ENCODE measurements at regions not wholly inside any gene's neighbourhood (a gene's known extent, or its start where the extent isn't known, plus 50 kb on each side); places are given as distances from the start of the nearest gene placed in this dataset.

DNA sequence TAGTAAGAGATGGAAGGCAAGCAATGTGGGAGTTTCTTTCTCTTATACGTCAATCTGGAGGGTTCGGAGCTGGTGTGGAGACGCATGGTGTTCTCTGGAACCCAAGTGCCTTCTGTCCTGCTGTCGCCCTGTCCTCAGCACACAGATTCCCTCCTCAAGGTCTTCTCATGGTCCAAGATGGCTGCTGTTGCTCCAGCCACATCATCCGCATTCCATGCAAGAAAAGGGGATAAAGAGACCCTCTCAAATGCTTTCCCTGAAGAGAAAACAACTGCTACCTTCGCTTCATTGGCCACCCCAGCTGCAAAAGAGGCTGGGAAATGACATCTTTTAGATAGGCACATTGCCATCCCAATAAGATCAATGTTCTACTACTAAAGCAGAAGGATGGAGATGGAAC lies 151.2 kb downstream of the ANKRD60 start:
- TF ChIP-seq, protein P1, sequence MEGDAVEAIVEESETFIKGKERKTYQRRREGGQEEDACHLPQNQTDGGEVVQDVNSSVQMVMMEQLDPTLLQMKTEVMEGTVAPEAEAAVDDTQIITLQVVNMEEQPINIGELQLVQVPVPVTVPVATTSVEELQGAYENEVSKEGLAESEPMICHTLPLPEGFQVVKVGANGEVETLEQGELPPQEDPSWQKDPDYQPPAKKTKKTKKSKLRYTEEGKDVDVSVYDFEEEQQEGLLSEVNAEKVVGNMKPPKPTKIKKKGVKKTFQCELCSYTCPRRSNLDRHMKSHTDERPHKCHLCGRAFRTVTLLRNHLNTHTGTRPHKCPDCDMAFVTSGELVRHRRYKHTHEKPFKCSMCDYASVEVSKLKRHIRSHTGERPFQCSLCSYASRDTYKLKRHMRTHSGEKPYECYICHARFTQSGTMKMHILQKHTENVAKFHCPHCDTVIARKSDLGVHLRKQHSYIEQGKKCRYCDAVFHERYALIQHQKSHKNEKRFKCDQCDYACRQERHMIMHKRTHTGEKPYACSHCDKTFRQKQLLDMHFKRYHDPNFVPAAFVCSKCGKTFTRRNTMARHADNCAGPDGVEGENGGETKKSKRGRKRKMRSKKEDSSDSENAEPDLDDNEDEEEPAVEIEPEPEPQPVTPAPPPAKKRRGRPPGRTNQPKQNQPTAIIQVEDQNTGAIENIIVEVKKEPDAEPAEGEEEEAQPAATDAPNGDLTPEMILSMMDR (IDR thresholded peaks at IDR 0.05; ENCODE audit: low read depth, low read length) = no peak
- no peak for DNase-seq (ENCODE audit: extremely low read depth, low read depth)

DNA sequence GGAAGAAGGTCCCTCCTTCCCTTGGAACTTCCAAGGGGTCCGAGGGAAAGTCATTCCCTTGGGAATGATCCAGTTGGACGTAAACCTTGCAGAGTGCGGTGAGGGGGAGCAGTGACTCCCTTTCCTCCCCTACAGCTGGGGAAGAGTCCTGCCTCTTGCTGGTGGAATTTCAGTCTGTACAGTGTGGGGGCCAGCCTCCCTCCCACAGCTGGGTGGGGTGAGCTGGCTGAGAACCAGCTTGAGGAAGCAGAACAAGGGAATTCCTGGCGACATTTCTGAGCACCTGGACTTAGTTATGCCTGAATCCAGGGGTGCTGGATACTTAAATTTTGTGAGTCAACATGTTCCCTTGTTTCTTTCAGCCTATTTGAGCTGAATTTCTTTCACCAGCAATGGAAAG lies 152.0 kb downstream of the ANKRD60 start:
- DNase-seq (ENCODE audit: extremely low read depth, low read depth) = no peak

DNA sequence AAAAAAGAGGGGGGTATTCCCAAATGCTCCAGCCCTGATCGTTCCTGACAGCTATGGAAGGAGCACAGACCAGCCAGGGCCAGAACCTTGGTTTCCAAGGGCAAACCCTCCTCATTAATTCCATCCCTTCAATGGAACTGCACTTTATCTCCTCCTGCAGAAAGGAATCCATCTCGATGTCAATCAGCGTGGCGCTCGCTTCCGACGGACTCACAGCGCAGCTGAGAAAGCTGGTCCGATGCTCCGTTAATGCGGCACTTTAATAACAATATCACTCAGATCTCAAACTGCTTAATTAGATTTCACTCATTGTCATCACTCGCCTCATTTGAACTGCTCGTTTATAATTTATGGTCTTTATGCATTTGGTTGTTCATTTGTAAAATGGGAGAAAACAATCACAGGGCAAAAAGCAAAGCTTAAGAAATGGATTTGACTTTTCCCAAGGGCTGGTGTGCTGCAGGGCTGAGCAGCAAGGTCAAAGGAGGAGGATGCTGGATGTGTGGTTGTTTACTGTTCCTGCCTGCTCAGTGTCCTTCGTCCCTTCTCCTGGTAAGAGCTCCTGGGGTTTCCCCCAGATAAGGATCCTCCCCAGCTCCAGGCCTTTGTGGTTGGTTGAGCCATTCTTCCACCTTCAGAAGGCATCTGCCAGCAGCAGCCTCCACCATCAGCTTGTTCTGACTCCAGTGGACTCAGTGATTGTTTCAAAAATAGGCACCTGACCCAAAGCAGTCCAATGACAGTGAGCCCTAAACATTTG lies 152.7 kb downstream of the ANKRD60 start:
- DNase-seq (ENCODE audit: extremely low read depth, low read depth) = no peak
- TF ChIP-seq, protein P1 (IDR thresholded peaks at IDR 0.05; ENCODE audit: low read depth, low read length) = no peak

More for the DNA sequence above, 152.0 kb downstream of the ANKRD60 start:
- TF ChIP-seq, protein P1 (IDR thresholded peaks at IDR 0.05; ENCODE audit: low read depth, low read length) = no peak

DNA sequence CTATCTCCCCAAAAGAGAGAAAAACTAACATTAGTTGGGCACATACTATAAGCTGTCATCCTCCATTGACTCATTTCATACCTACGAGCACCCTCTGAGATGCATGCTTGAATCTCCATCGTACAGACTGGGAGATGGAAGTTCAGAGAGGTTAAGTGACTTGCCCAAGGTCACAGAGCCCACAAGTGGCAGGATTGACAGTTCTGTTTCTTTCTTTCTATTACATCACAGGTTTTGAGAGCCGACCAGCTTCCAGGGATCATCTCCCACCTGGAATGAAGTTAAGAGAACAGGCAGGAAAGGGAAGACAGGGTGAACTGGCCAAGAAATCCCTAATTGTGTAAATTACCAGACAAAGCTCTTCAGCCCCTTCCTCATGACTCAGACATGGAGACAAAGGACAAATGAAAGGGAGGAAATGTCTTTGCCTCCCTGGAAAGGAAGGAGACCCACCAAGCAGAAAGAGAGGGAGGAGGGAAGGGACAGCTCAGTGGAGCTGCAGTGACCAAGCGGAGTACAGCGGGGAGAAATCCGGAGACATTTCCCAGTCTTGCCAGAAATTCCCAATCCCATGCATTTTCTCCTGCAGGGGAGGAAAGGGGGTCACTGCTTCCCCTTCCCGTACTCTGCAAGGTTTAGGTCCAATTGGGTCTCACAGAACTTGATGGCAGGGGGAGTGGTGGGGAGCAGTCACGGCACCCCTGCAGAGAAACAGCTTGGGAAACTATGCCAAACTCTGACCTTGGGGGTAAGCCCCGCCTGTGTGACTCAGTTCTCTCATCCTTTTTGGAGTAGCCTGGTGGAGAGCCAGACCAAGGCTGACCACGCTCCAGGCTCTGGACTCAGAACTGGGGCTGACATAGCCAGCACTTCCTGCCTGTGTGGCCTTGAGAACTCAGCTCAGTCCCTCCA lies 154.3 kb downstream of the ANKRD60 start:
- TF ChIP-seq, protein P1 (IDR thresholded peaks at IDR 0.05; ENCODE audit: low read depth, low read length) = no peak
- DNase-seq (ENCODE audit: extremely low read depth, low read depth) = no peak

DNA sequence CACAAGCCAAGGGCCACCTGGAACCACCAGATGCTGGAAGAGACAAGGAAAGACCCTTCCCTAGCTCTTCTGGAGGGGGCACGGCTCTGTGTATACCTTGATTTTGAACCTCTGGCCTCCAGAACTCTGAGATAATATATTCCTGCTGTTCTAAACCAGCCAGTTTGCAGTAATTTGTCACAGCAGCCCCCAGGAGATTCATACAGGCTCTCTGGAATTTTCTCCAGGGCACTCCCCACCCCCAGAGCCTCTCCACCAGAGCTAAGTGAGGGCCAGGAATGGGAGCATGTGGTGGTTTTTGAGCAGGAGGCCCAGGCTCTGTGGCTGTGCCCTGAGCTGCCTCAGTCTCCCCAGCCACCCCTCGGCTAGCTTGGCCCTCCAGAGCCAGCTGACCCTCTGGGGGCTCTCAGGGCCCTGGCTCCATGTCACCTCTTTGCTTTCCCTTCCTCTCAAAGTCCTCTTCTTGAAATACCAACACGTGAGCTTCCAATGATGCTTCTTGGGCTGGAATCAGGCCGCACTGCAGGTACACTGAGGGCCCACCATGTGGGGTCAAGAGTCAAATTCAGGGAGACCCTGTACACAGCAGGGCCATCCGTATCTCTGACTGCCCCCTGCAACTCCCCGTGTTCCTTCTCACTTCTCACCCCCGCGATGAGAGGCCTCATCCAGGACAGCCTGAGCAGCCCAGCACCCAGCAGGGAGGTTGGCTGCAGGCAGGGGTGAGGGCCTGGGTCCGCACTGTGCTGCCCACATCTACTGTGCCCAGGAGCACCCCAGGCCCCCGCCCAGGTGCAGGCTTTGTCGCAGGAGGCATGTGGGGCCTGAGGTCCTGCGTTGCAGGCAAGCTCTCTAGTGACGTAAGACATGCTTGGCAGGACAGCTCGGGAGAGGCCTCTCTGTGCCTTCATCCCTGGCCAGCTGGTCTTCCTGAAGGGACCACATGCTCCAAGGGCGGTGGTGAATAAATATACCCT lies 155.5 kb downstream of the ANKRD60 start:
- TF ChIP-seq, protein P1 (IDR thresholded peaks at IDR 0.05; ENCODE audit: low read depth, low read length) = no peak

DNA sequence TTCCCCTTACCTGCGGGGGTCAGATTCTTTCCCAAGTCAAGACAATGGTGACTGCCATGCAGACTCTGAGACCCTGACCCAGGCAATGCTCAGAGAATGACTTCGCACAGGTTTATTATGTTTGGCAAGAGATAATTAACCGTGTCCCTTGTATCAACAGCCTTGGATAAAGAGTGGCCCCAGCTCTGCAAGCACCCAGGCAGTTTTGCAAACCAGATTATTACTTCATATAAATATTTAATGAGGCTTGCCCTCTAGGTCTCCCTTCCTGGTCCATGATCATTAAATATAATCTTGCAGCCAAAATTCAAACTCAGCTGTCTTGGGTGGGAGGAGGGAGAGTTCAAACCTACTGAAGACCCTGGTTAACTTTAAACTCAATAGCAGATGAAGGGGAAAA lies 156.5 kb downstream of the ANKRD60 start:
- no peak for DNase-seq (ENCODE audit: extremely low read depth, low read depth)
- TF ChIP-seq, protein P1 (IDR thresholded peaks at IDR 0.05; ENCODE audit: low read depth, low read length) = no peak

More for the DNA sequence above, 155.5 kb downstream of the ANKRD60 start:
- no peak for DNase-seq (ENCODE audit: extremely low read depth, low read depth)
